Adrenal gland (tissue), 9 donors: ENCODE measurements at regions not wholly inside any gene's neighbourhood (a gene's known extent, or its start where the extent isn't known, plus 50 kb on each side); places are given as distances from the start of the nearest gene placed in this dataset.

Experiments used
- DNase-seq, 7 donors: peaks; one replicate each; pipeline ENCODE4 v3.0.0-alpha.2; 2019 to 2020
- H3K27ac ChIP-seq, 5 donors: fragments of 200-600 bp; sonication (generic) in 4 of 5; 1 replicate in 3 of 5; 2 replicates in 2 of 5; pipeline versions ENCODE4 v1.5.1 to v1.8.0; 2016 to 2020; ENCODE audit warnings: mild to moderate bottlenecking in 1 of 5
- H3K27me3 ChIP-seq: fragments of 200-600 bp; 2 replicates; pipeline ENCODE4 v1.8.0; 2021
- H3K36me3 ChIP-seq, 2 donors: fragments of 200-600 bp; replicated peaks in 1 of 2; 1 replicate in 1 of 2; 2 replicates in 1 of 2; pipeline versions ENCODE4 v1.5.1 to v1.8.0; 2018 to 2022
- H3K4me1 ChIP-seq, 2 donors: fragments of 200-600 bp; replicated peaks in 1 of 2; 1 replicate in 1 of 2; 2 replicates in 1 of 2; pipeline versions ENCODE4 v1.5.1 to v1.8.0; 2018 to 2021
- H3K4me3 ChIP-seq, 4 donors: fragments of 200-600 bp; sonication (generic) in 3 of 4; one replicate each; pipeline ENCODE4 v1.5.1; 2016 to 2018
- H3K9me3 ChIP-seq, 3 donors: fragments of 200-600 bp; sonication (generic) in 1 of 3; replicated peaks in 1 of 3; 1 replicate in 2 of 3; 2 replicates in 1 of 3; pipeline versions ENCODE4 v1.5.1 to v1.8.0; 2016 to 2021
- CTCF ChIP-seq, 6 experiments: fragments of 450-650 bp in 4 of 6; fragments of 200-600 bp in 2 of 6; sonication (generic) in 1 of 6; IDR thresholded peaks; 1 replicate in 5 of 6; 2 replicates in 1 of 6; pipeline versions ENCODE4 v1.5.1 to v1.8.0; 2016 to 2021; ENCODE audit warnings: antibody characterized with exemption in 6 of 6, mild to moderate bottlenecking in 2 of 6, moderate library complexity in 1 of 6
- POLR2A ChIP-seq, 2 donors: fragments of 450-650 bp; IDR thresholded peaks; one replicate each; pipeline ENCODE4 v1.6.1; 2017; ENCODE audit warnings: antibody characterized with exemption in 2 of 2, mild to moderate bottlenecking in 2 of 2, moderate library complexity in 1 of 2
- WGBS, 4 donors: extraction: QIAGEN DNeasy Blood & Tissue Kit in 2 of 4; methylation state at CpG; one replicate each; pipeline versions ENCODE4 v1.1.5 to v1.1.7; 2013 to 2017; 5-methylcytosine and 5-hydroxymethylcytosine counted together
- intact Hi-C, 2 donors: fragments of 100-400 bp; cut with DNase I; formaldehyde crosslinking; loops; one replicate each; pipeline versions ENCODE4 v1.14.1 to v1.15.0; 2022 to 2023
- donor health status: healthy with polysubstance abuse.
- donor health status: Bipolar disorder and iron deficiency.
- donor health status: DM: yes; HTN: yes; CAD: no.
- donor health status: DM: no; HTN: no; CAD: no.
- donor health status: DM: no; HTN: no; CAD: no.

- intact Hi-C loops: no loop called here
- H3K27me3 ChIP-seq: no peaks in the 10 kb centered on the region
- no peaks in the 10 kb centered on the region for H3K4me1 ChIP-seq
- TF ChIP-seq CTCF (IDR thresholded peaks at IDR 0.05): no peak
- no peak for TF ChIP-seq POLR2A (IDR thresholded peaks at IDR 0.05)
- H3K9me3 ChIP-seq: no peaks in the 10 kb centered on the region
- H3K36me3 ChIP-seq: no peaks in the 10 kb centered on the region
- 79 to 89% (median 81%) methylated on average over 4 of the region's 4 CpGs for whole genome bisulfite sequencing, 4 donors
- no peak overlapping the region for H3K4me3 ChIP-seq
- DNase-seq: no peak
- no peak overlapping the region for H3K27ac ChIP-seq
These were observed 207.3 kb upstream of the SOX11 start for GRCh38 chr2:5484868-5485267.

- Histone ChIP-seq H3K9me3 (no peaks in the 10 kb centered on the region), H3K4me1 (no peaks in the 10 kb centered on the region), H3K4me3 (no peak overlapping the region), H3K27me3 (no peaks in the 10 kb centered on the region), H3K27ac (no peak overlapping the region), H3K36me3 (no peaks in the 10 kb centered on the region)
- intact Hi-C loops: no loop called here
- WGBS, 4 donors: 62 to 70% (median 67%) methylated on average over 3 of the region's 3 CpGs
- TF ChIP-seq CTCF (IDR thresholded peaks at IDR 0.05): no peak
- TF ChIP-seq POLR2A (IDR thresholded peaks at IDR 0.05): no peak
- no peak for DNase-seq
These were observed 200.7 kb upstream of the SOX11 start for GRCh38 chr2:5491523-5491922.

- H3K27ac ChIP-seq: no peak overlapping the region
- no peaks in the 10 kb centered on the region for H3K4me1 ChIP-seq
- H3K27me3 ChIP-seq: no peaks in the 10 kb centered on the region
- H3K9me3 ChIP-seq: no peaks in the 10 kb centered on the region
- no peak for DNase-seq
- 81 to 90% (median 85%) methylated on average over 9 to 17 of the region's 17 CpGs for WGBS, 4 donors
- intact Hi-C loops: no loop called here
- H3K4me3 ChIP-seq: no peak overlapping the region
- TF ChIP-seq POLR2A (IDR thresholded peaks at IDR 0.05) (no peak), CTCF (IDR thresholded peaks at IDR 0.05) (no peak)
- no peaks in the 10 kb centered on the region for H3K36me3 ChIP-seq
These were observed 198.9 kb upstream of the SOX11 start for GRCh38 chr2:5493256-5493655.

- intact Hi-C loops: no loop called here
- DNase-seq: no peak
- H3K9me3 ChIP-seq: no peaks in the 10 kb centered on the region
- H3K4me1 ChIP-seq: no peaks in the 10 kb centered on the region
- TF ChIP-seq CTCF (IDR thresholded peaks at IDR 0.05) (no peak), POLR2A (IDR thresholded peaks at IDR 0.05) (no peak)
- no peaks in the 10 kb centered on the region for H3K36me3 ChIP-seq
- H3K4me3 ChIP-seq: no peak overlapping the region
- H3K27me3 ChIP-seq: no peaks in the 10 kb centered on the region
- 83 to 95% (median 89%) methylated on average over 8 of the region's 8 CpGs for WGBS, 4 donors
- no peak overlapping the region for H3K27ac ChIP-seq
These were observed 198.0 kb upstream of the SOX11 start for GRCh38 chr2:5494212-5494611.
